IPS-NIHi11 (cell line): ENCODE measurements at regions not wholly inside any gene's neighbourhood (a gene's known extent, or its start where the extent isn't known, plus 50 kb on each side); places are given as distances from the start of the nearest gene placed in this dataset.
A peak's percentile ranks its signal among the peaks of the same experiment; 100 is the strongest.

Experiments
- DNase-seq: peaks from one replicate; pipeline ENCODE4 v3.0.0; 2012; ENCODE audit warnings: mixed read lengths, low spot score

DNA sequence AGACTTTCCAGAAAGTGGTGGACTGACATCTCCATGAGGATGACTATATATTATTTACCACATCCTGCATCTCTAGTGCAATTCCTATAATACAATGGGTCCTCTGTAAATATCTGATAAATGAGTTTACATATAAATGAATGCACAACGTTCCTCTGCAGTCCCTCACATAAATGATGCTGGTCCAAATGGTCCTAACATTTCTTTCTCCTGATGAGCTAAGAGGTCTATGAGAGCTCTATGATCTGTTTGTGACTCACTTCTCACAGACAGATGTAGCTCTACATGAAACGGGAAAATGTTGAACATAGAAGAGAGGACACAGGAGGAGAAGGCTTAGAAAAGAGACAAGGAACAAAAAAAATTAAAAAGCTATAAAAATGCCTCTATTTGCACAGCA lies 201.2 kb upstream of the PIK3C3 start:
- no peak for DNase-seq

DNA sequence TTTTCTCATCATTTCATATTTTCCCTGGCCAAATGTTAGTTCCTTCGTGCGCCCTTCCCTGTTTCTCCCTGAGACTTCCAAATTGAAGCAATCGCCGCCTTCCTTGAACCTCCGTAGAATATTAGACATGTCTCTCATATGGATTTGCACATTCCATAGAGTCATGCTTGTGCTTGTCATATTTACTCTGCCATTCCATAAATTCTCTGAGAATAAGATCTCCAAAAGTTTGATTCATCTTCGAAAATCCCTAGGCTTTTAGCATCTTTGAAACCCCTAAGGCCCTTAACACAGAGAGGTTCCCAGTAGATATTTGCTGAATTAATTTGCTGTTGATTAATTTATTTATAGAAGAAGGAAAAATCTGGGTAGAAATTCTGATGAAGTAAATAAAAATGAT lies 202.2 kb upstream of the PIK3C3 start:
- no peak for DNase-seq

- no peak for DNase-seq
Measured at GRCh38 chr18:41751652-41752051, 203.4 kb upstream of the PIK3C3 start.

DNA sequence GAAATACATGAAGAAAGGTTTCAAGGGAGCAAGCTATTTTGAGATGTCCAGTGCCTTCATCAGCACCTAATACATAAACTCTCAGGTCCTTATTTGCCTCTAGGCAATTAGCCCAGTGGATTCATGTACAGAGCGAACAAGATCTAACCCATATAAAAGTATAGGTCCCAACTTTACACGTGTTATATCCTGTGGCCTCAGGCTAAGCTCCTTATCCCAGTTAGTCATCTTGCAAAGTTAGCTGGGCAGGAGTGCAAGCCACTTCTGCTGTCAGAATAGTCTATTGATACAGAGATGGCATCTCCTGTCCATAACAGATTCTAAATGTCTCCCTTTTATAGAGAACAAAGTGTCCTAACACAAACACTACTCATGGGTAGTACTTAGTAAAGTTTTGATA lies 203.9 kb upstream of the PIK3C3 start:
- no peak for DNase-seq

GRCh38 chr18:41747723-41748242 lies 207.3 kb upstream of the PIK3C3 start:
- DNase-seq: no peak

- peak; percentile 65 for DNase-seq
Measured at GRCh38 chr18:41745166-41746049, 209.6 kb upstream of the PIK3C3 start.

GRCh38 chr18:41744421-41745030 lies 210.5 kb upstream of the PIK3C3 start:
- DNase-seq: no peak

GRCh38 chr18:41737218-41737617 lies 217.8 kb upstream of the PIK3C3 start:
- no peak for DNase-seq

GRCh38 chr18:41734917-41735316 lies 220.1 kb upstream of the PIK3C3 start:
- DNase-seq: no peak

DNA sequence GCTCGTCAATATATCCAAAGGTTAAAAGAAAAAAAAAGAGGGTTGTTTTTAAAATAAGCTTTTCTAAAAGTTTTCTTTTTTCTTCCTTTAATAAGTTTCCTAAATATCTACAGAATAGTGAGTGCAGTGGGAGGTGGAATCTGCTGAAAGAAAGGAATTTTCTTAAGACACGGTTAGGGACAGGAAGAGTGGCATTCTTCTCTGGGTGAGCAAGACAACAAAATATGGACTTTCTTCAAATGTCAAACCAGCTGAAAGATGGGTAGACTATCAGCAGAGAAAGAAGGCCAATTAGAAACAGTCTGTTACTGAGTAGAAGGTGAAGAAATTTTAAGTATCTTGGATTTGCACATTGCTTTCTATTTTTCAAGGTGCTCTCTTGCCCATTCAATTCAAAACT lies 222.7 kb upstream of the PIK3C3 start:
- DNase-seq: no peak

DNA sequence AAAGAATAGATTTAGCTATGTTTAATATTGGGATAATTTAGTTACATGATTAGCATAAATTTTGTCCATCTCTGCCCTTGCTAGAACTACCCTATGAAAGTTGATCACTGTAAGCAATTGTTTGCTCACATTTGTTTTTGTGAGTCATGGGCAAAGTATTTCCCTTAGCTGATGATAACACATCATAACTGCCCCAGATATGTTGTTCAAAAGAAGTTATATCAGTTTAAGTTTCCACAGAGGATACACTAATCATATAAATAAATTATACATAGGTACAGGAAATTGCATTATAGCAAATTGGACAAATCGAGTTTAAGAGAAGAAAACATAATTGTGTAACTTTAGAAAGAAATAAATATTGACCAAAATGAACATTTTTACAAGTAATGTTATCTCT lies 223.2 kb upstream of the PIK3C3 start:
- DNase-seq: no peak

DNA sequence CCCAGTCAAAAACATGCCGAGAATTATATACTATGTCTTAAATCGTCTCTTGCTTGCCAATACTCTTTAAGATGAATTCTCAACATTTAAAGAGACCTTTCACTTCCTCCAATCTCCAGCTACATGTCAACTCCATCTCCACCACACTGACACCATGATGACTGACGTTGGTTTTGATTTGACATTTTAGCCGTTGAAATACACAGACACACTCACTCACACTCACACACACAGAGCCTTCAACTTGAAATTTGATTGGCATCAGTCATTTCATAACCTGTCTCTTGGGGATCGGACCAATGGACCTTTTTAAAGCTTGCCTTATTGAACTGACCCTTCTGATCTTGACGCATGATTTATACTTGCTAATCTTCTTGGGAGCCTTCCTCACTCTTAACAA lies 230.8 kb upstream of the PIK3C3 start:
- no peak for DNase-seq

DNA sequence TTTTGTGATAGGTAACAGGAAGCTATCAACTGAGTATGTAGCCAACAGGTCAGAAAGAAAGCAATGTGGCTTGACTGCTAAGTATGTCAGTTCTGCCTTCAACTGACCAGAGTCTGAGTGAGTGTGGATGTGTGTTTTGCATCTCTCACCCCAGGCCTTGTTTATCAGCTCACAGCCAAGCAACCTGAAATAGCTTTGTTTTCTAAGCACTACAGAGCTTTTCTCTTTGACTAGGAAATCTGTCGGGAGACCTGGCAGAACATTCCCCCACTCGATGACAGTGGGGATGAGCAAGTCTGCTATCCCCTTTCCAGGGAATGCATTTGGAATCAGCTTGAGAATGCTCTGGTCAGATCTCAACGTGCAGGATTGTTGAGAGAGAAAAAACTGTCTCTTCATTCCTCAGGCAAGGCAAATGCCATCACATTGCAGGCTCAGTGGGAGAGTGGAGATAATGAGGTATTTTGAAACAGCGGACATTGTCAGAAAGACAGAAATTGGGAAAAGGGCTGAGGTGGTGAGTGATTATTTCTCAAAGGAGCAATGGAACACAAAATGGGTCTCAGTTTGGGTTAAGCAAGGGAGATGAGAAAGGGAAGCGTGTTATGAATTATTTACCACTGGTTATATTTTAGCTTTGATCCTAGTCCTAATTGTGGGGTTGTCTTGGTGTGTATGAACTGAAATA lies 233.8 kb upstream of the PIK3C3 start:
- no peak for DNase-seq

- DNase-seq: no peak
Measured at GRCh38 chr18:41720226-41720625, 234.8 kb upstream of the PIK3C3 start.

DNA sequence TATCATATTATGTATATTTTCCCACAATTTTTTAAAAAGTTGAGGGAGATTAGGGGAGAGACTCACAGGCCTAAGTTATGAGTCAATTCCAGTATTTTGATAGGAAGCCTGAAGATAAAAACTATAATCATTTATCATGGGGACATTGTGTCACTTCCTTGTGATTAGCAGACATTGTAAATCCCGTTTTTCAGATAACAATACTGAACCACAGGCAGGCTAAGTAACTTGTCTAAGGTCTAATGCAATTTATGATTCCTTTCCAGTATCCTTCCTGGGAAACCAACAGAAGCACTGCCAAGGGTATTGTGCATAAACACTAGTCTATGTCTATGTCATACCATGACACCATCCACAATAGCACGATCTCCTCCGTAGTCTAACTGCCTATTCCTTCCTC lies 235.2 kb upstream of the PIK3C3 start:
- no peak for DNase-seq

GRCh38 chr18:41714872-41715271 lies 240.2 kb upstream of the PIK3C3 start:
- no peak for DNase-seq

DNA sequence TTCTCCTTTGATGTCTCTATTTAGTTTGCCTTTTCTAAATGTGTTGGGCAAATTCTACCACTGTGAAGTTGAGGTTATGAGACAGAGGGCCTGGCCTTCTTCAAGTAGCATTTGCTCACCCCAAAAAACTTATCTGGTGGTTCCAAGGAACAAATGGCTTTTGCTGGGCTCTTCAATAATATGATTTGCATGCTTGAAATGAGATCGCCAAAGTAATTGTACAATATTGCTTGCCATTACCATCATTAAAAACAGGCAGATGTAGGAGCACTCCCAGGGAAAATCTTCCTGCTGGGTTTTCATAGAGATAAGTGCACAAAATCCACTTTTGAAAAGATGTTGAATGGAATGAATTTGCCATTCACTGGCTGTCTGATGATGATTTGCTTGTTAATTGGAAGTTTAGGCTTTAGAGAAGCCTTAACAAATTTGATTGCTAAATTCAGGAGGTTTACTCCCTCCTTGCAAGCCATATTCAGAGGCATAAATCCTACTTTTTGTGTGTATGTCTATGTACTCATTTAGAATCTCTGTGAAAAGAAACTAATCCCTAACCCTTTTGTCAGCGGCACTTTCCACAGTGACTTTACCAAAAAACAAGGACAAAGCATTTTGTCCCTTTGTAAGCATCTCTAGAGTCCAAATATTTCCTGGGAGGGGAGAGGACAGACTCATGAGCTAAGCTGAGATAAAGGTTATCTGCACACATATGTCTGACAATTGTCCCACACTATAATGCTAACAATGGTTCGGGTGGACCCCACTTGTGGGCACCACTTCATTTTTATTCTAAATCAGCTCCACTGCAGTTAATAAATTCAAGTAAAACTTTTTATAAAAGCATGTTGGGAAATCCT lies 240.8 kb upstream of the PIK3C3 start:
- DNase-seq: no peak

DNA sequence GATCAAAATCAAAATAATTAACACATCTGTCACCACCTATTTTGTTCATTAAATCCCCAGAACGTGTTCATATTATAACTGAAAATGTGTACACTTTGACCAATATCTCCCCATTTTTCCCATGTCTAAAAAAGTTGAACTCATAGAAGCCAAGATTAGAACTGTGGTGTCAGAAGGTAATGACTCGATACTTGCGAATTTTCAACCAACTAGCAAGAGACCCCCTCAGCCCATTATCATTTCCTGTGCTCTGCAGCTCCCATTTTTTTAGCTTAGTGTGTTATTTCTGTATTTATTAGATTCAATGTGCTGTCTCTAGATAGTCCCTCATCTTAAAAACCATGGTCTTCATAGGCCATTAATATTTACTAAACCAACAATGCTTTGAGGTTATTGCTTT lies 248.7 kb upstream of the PIK3C3 start:
- no peak for DNase-seq

DNA sequence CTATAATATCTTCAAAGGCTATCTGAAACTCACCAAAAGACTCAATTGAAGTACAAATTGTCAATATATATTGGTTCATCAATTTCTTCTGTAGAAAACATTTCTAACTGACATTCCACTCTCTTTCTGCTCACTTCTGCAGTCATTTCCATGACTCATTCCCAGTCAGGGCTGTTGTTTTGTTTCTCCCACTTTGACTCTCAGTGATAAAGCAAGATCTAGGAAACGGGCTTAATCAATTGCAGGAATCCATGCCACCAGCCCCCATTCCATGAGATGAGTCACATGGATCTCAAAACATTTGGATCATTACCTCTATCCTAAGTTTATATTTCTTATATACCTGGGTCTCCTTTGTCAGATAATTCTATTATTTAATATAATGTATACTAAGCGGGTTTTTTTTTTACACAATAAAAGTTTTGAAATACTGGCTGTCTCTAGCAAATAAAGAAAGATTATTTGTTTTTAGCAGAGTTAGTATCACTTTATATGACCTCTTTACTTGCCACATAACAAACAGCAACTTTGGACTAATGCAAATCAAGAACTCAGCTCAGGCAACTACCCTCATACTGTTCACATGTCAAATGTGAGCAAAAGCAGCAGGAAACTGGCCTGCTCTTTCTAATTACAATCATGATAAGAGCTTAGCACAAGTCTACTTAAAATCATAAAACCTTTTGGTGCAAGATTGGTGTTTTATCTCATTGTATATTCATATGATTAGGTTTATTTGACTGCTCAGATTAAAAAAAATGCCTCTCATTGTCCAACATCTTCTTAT lies 251.1 kb upstream of the PIK3C3 start:
- DNase-seq: peak; percentile 20

GRCh38 chr18:41700416-41700815 lies 254.6 kb upstream of the PIK3C3 start:
- DNase-seq: no peak

GRCh38 chr18:41695441-41695840 lies 259.6 kb upstream of the PIK3C3 start:
- DNase-seq: no peak
